GM19455 (cell line): ENCODE measurements at regions not wholly inside any gene's neighbourhood (a gene's known extent, or its start where the extent isn't known, plus 50 kb on each side); places are given as distances from the start of the nearest gene placed in this dataset.

Experiments used
- ATAC-seq: cut with Tn5 transposase; IDR thresholded peaks from one replicate; pipeline ENCODE4 v1.9.1; 2021; ENCODE audit not compliant: unreplicated experiment

DNA sequence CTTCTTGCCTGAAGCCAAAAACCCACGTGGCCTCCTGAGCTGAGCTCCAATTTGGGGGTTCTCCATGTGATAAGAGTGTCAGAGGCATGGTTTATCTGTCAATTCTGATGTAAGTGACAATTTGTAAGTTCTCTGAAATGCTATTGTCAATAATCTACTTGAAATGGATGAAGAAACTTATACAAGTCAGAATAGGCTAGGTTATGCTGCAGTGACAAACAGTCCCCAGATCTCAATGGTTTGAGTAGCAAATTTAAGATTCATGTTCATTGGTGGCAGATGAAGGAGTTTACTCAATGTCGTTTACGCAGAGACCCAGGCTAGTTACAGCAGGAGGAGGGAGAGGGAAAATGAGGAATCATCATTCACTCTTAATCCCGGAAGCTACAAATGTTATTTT lies 352.4 kb downstream of the KIF16B start:
- ATAC-seq, result no peak

DNA sequence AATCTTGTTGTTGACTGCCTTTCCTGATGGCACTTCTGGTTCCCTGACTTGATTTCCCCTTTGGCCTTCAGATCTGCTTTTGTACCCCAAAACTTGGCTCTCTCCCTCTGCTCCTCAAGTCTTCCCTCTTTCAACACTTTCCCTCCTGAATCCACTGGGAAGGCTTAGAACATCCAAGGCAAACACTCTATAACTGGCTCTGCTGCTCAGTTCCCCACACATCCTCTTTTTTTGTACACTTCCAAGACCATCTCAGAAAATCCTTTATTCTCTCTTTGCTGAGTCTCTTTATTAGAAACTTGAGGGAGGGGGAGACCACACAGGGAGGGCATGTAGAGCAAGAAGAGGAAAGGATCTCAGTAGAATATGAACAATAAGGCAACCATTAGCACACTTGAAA lies 354.1 kb downstream of the KIF16B start:
- no peak for ATAC-seq

- no peak for ATAC-seq
Measured at GRCh38 chr20:16216914-16217230, 356.4 kb downstream of the KIF16B start.

DNA sequence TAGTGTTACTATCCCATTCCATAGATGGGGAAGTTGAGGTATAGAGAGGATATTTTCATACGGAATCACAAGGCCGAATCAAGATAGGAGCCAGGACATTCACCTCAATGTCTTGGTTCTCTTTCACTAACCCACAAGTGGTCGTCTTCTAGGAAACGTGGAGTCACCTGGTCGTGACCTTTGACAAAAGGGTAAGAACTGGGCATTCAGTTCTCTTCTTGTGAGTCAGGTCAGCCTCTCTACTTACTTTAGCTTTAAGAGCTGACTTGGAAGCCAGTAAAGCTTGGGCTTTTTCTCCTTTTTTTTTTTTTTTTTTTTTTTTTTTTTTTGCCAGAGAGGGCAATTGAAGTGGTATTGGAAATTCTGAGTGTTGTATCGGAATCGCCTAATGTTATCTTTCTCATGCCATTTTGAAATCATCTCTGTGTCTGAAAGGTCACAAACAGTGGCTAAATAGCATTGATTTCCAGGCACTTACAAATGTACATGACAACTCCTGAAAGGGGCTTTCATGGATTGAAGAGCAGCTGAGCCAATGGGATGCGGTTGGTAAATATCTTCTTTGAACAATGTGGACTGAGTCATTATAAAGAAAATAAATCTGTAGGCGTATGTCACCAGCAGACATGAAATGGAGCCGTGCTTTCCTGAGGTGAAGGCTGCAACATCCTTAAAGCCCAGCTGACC lies 356.9 kb downstream of the KIF16B start:
- no peak for ATAC-seq

GRCh38 chr20:16215041-16215440 lies 358.2 kb downstream of the KIF16B start:
- no peak for ATAC-seq

- no peak for ATAC-seq
Measured at GRCh38 chr20:16212790-16213189, 360.5 kb downstream of the KIF16B start.

DNA sequence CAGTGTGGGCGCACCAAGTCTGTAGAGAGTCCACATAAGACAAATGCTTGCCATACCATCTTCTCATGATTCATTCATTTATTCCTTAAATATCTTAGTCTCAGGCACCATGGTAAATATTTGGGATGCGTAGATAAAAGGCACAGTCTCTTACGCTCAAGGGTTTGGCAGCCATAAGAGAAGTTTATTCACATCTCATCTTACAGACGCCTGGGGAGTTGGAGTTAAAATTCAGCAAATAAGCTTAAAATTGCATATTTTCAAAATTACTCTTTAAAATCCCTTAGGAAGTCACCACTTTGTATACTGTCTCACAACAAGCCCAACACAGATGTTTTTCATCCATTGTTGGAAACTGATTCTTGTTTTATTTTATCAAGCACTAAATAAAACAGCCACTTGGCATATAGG lies 363.3 kb downstream of the KIF16B start:
- no peak for ATAC-seq

DNA sequence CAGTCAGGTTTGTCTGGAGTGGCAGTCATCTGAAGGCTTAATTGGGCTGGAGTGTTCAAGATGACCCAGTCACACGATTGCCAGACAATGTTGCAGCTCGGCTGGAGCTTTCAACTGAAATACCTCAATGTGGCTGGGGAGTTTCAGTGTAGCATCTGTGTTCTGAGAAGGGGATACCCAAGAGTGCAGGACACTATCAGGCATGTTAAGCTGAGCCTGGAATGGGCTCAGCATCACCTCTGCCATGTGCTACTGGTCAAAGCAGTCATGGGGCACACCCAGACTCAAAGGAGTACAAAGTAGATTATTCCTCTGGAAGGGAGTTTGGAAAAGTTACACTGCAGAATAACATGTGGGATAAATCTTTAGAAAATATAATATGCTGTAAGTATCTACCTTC lies 363.9 kb downstream of the KIF16B start:
- ATAC-seq, result no peak

- no peak for ATAC-seq
Measured at GRCh38 chr20:16208443-16208842, 364.8 kb downstream of the KIF16B start.

GRCh38 chr20:16206817-16207216 lies 366.4 kb downstream of the KIF16B start:
- ATAC-seq, result no peak

GRCh38 chr20:16205507-16205906 lies 367.7 kb downstream of the KIF16B start:
- ATAC-seq, result no peak

- ATAC-seq, result no peak
Measured at GRCh38 chr20:16203096-16203495, 370.2 kb downstream of the KIF16B start.

GRCh38 chr20:16201191-16201590 lies 372.1 kb downstream of the KIF16B start:
- no peak for ATAC-seq

GRCh38 chr20:16197696-16198095 lies 375.6 kb downstream of the KIF16B start:
- ATAC-seq, result no peak

- ATAC-seq, result no peak
Measured at GRCh38 chr20:16195671-16196070, 377.6 kb downstream of the KIF16B start.

- no peak for ATAC-seq
Measured at GRCh38 chr20:16194617-16195360, 378.5 kb downstream of the KIF16B start.

DNA sequence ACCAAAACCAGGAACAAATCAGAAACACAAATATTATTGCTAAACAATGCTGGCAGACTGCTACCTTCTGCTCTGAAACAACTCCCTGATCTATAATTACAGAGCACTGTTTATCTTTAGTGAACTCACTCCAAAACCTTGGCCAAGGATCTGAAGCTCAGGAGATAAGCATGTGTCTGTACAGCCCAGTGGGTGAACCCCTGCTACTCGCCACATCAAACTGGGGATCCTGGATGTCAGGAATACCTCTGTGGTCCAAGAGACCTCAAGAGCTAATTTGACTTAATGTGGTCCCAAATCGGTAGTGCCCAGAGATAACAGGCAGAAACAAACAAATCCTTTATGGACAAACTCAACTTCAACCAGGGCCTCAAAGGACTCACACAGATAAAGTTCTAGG lies 381.8 kb downstream of the KIF16B start:
- no peak for ATAC-seq

- ATAC-seq, result no peak
Measured at GRCh38 chr20:16189371-16189770, 383.9 kb downstream of the KIF16B start.

GRCh38 chr20:16187956-16188616 lies 385.2 kb downstream of the KIF16B start:
- no peak for ATAC-seq

GRCh38 chr20:16179919-16180318 lies 393.3 kb downstream of the KIF16B start:
- ATAC-seq, result no peak

DNA sequence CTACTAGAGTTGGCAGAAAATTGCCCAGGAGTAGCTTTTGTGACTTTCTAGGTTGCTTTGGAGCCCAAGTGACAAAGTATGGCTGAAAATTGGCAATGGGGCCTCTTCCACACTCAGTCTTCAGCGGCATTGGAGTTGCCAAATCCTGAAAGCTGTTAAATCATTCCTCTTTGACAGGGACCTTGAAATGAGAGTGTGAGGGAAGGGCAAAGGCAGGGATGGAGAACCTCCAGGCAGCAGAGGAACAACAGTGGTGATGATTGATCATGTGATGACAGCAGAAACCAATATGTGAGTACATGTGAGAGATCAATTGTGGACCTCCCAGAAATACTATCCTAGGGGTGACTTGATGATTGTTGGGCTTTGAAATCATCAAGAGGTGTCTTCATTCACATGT lies 393.9 kb downstream of the KIF16B start:
- no peak for ATAC-seq

- ATAC-seq, result no peak
Measured at GRCh38 chr20:16178546-16179135, 394.6 kb downstream of the KIF16B start.
